ENCODE measurements at regions not wholly inside any gene's neighbourhood (a gene's known extent, or its start where the extent isn't known, plus 50 kb on each side); places are given as distances from the start of the nearest gene placed in this dataset.

DNA sequence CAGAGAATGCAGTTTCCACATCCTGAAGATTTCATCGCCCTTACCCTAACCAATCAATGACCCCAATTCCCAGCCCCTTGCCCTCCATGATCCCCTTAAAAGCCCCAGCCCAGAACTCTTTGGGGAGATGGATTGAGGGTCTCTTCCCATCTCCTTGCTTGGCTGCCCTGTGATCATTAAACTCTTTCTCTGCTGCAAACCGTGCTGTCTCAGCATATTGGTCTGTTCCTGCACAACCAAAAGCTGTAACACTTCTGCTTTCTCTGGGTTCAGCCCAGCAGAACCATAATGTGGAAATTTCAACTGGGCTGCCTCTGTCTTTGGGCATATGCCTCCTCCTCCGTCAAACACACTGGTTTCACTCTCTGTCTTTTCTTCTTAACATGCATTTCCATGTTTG lies 67.0 kb upstream of the NLRP1 start:
- WGBS, 5 donors, result 75 to 87% (median 84%) methylated on average over 3 of the region's 3 CpGs
- H3K36me3 ChIP-seq, result no peaks in the 10 kb centered on the region
- TF ChIP-seq POLR2AphosphoS5 (IDR thresholded peaks at IDR 0.05) (no peak), POLR2A (IDR thresholded peaks at IDR 0.05) (no peak)
- TF ChIP-seq, protein P1, sequence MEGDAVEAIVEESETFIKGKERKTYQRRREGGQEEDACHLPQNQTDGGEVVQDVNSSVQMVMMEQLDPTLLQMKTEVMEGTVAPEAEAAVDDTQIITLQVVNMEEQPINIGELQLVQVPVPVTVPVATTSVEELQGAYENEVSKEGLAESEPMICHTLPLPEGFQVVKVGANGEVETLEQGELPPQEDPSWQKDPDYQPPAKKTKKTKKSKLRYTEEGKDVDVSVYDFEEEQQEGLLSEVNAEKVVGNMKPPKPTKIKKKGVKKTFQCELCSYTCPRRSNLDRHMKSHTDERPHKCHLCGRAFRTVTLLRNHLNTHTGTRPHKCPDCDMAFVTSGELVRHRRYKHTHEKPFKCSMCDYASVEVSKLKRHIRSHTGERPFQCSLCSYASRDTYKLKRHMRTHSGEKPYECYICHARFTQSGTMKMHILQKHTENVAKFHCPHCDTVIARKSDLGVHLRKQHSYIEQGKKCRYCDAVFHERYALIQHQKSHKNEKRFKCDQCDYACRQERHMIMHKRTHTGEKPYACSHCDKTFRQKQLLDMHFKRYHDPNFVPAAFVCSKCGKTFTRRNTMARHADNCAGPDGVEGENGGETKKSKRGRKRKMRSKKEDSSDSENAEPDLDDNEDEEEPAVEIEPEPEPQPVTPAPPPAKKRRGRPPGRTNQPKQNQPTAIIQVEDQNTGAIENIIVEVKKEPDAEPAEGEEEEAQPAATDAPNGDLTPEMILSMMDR (IDR thresholded peaks at IDR 0.05 in 8 of 11, conservative IDR thresholded peaks at IDR 0.05 in 3 of 11), result no peak
- no peak overlapping the region for H3K27ac ChIP-seq
- H3K4me1 ChIP-seq, result no peaks in the 10 kb centered on the region
- H3K27me3 ChIP-seq (replicated peaks in 1 of 7), result peaks cover 0 to 37% (median 0%) of the 10 kb centered on the region in 7 donors
- no peak for DNase-seq
- H3K4me3 ChIP-seq, result no peak overlapping the region
- peaks cover 2 to 31% (median 26%) of the 10 kb centered on the region in 8 donors for H3K9me3 ChIP-seq
- intact Hi-C loops (cut with DNase I; ENCODE audit: low total_unique reads), result no loop called here

DNA sequence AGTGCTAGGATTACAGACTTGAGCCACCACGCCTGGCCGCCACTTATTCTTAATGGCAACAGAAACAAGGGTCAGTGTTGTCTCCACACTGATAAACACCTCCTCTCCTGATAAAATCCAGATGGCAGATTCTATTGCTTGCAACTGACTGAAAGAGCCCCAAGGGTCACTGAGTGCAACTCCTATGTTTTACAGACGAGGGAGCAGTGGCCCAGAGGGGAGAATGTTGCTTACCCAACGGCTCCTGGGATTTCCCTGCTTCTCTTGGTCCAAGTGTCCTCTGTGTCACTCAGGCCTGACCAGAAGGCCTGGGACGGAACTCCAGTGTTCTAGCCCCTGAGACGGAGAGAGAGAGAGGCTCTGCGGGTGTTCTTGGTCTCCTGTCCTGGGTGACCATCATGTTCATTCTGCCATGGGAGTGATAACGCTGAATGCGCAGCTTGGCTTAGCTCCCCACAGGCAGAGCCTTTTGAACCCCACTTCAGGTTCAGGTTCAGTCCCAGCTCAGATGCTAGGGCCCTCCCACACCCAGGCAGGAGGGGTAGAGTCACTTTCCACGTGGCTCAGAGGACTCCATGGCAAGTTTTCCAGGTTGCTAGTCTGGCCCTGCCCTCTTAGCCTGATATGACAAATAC lies 77.3 kb upstream of the NLRP1 start:
- H3K27me3 ChIP-seq (replicated peaks in 1 of 7), result peaks cover 0 to 37% (median 0%) of the 10 kb centered on the region in 7 donors
- H3K27ac ChIP-seq, result no peak overlapping the region
- H3K4me1 ChIP-seq, result no peaks in the 10 kb centered on the region
- TF ChIP-seq POLR2AphosphoS5 (IDR thresholded peaks at IDR 0.05) (no peak), POLR2A (IDR thresholded peaks at IDR 0.05) (no peak)
- TF ChIP-seq, protein P1 (IDR thresholded peaks at IDR 0.05 in 8 of 11, conservative IDR thresholded peaks at IDR 0.05 in 3 of 11), result no peak
- 58 to 82% (median 70%) methylated on average over 10 of the region's 10 CpGs for WGBS, 5 donors
- DNase-seq, result no peak
- intact Hi-C loops (cut with DNase I; ENCODE audit: low total_unique reads), result no loop called here
- no peak overlapping the region for H3K4me3 ChIP-seq
- H3K36me3 ChIP-seq, result no peaks in the 10 kb centered on the region
- no peaks in the 10 kb centered on the region for H3K9me3 ChIP-seq

DNA sequence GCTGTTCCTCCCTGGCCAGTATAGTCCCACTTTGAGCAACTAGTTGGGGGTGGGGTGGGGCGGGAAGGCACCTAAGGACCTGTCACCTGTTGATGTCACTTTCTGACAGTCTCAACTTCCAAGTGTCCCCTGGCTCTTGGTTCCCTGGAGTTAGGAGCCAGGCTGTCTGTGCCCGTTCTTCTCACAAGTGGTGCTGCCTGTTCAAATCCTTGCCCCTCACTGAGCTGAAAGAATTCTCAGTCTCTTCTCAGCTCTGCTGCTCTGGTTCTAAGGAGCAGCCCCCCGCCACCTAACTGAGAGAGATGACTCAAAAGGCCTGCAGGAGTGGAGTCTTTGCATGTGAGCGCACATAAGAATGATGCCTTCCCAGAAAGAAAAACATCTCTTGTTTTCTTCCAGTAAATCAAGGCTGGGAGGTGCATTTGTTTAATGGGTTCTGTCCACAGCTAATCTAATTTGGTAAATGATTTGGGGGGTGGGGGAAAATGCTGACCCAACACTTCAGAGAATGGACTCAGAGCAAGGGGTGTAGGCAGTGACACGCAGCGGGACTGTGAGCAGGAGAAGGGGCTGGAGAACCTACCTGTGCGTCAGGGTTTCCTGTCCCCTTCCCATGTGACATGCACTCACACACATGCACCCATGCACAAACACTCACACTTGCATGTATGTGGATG lies 78.2 kb upstream of the NLRP1 start:
- TF ChIP-seq POLR2A (IDR thresholded peaks at IDR 0.05), result no peak
- TF ChIP-seq POLR2AphosphoS5 (IDR thresholded peaks at IDR 0.05), result no peak
- TF ChIP-seq, protein P1 (IDR thresholded peaks at IDR 0.05 in 8 of 11, conservative IDR thresholded peaks at IDR 0.05 in 3 of 11), result no peak
- Histone ChIP-seq H3K27ac (no peak overlapping the region), H3K4me3 (no peak overlapping the region), H3K27me3 (replicated peaks in 1 of 7) (peaks cover 0 to 46% (median 0%) of the 10 kb centered on the region in 7 donors), H3K36me3 (no peaks in the 10 kb centered on the region), H3K4me1 (no peaks in the 10 kb centered on the region), H3K9me3 (no peaks in the 10 kb centered on the region)
- 67 to 76% (median 72%) methylated on average over 6 to 7 of the region's 7 CpGs for WGBS, 5 donors
- no peak for DNase-seq
- intact Hi-C loops (cut with DNase I; ENCODE audit: low total_unique reads), result no loop called here

DNA sequence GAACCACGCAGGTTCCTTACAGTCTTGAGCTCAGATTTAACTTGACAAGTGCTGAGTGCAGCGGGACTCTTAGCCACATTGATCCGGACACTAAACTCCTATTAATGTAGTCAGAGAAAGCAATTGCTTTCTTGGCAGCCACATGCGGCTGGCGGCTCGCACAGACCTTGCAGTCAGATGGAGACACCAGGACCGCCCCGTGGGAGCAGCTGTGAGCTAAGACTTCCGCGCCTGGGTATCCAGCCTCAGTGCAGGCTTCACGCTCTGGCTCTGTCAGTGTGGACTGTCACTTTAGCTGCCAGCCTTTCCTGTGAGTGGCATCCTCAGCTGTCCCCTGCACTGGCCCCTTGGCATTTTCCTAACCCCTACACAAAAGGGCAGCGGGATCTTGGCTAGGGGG lies 80.9 kb upstream of the NLRP1 start:
- H3K4me3 ChIP-seq, result no peak overlapping the region
- TF ChIP-seq POLR2AphosphoS5 (IDR thresholded peaks at IDR 0.05) (no peak), POLR2A (IDR thresholded peaks at IDR 0.05) (no peak)
- TF ChIP-seq, protein P1 (IDR thresholded peaks at IDR 0.05 in 8 of 11, conservative IDR thresholded peaks at IDR 0.05 in 3 of 11), result no peak

More for the DNA sequence above, 80.9 kb upstream of the NLRP1 start:
- H3K27me3 ChIP-seq (replicated peaks in 1 of 7), result peaks cover 0 to 71% (median 6%) of the 10 kb centered on the region in 7 donors
- intact Hi-C loops (cut with DNase I; ENCODE audit: low total_unique reads), result no loop called here
- 66 to 78% (median 69%) methylated on average over 5 to 12 of the region's 12 CpGs for WGBS, 5 donors
- H3K9me3 ChIP-seq, result no peaks in the 10 kb centered on the region
- no peak overlapping the region for H3K27ac ChIP-seq
- H3K4me1 ChIP-seq, result no peaks in the 10 kb centered on the region
- H3K36me3 ChIP-seq, result no peaks in the 10 kb centered on the region
- no peak for DNase-seq

All from spleen (tissue), 11 donors.